ENCODE measurements at regions not wholly inside any gene's neighbourhood (a gene's known extent, or its start where the extent isn't known, plus 50 kb on each side); places are given as distances from the start of the nearest gene placed in this dataset.

DNA sequence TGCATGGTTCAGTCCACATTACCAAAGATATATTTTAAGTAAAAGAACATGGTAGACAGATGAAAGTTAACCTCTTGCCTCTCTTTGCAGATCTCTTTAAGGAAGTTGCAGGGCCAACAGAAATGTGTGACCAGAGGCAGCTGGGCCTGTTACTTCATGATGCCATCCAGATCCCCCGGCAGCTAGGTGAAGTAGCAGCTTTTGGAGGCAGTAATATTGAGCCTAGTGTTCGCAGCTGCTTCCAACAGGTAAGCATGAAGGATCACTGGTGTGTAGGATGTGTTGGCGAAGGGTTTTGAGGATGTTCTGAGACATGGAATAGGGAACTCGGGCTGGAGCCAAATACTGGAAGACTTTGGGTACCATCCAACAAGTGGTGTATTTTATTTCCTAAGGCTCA, 508.6 kb downstream of the UTRN start:
- TF ChIP-seq, protein P1, sequence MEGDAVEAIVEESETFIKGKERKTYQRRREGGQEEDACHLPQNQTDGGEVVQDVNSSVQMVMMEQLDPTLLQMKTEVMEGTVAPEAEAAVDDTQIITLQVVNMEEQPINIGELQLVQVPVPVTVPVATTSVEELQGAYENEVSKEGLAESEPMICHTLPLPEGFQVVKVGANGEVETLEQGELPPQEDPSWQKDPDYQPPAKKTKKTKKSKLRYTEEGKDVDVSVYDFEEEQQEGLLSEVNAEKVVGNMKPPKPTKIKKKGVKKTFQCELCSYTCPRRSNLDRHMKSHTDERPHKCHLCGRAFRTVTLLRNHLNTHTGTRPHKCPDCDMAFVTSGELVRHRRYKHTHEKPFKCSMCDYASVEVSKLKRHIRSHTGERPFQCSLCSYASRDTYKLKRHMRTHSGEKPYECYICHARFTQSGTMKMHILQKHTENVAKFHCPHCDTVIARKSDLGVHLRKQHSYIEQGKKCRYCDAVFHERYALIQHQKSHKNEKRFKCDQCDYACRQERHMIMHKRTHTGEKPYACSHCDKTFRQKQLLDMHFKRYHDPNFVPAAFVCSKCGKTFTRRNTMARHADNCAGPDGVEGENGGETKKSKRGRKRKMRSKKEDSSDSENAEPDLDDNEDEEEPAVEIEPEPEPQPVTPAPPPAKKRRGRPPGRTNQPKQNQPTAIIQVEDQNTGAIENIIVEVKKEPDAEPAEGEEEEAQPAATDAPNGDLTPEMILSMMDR (IDR thresholded peaks at IDR 0.05): no peak
- no peak for TF ChIP-seq EP300 (IDR thresholded peaks at IDR 0.05)
- no peak for TF ChIP-seq POLR2A (IDR thresholded peaks at IDR 0.05)

All from gastroesophageal sphincter (tissue), 3 donors.